HG03457 (cell line): ENCODE measurements at regions not wholly inside any gene's neighbourhood (a gene's known extent, or its start where the extent isn't known, plus 50 kb on each side); places are given as distances from the start of the nearest gene placed in this dataset.
"Not testable (repeated sequence)": the region's sequence is repeated elsewhere in the genome, so short reads cannot be mapped to it uniquely, and the experiment has no call there.

ENCODE experiments used
- ATAC-seq: cut with Tn5 transposase; IDR thresholded peaks from one replicate; pipeline ENCODE4 v1.9.1; 2021; ENCODE audit warnings: moderate number of reproducible peaks; ENCODE audit not compliant: unreplicated experiment

GRCh38 chr6:121856296-121856695, 420.9 kb downstream of the GJA1 start:
- no peak for ATAC-seq

GRCh38 chr6:121857551-121857950, 422.1 kb downstream of the GJA1 start:
- no peak for ATAC-seq

GRCh38 chr6:121858310-121858709, 422.9 kb downstream of the GJA1 start:
- ATAC-seq, result no peak

- ATAC-seq, result no peak
These were observed 423.5 kb downstream of the GJA1 start for GRCh38 chr6:121858986-121859385.

GRCh38 chr6:121865811-121866210, 430.4 kb downstream of the GJA1 start:
- no peak for ATAC-seq

GRCh38 chr6:121867095-121867494, 431.6 kb downstream of the GJA1 start:
- no peak for ATAC-seq

GRCh38 chr6:121868206-121868605, 432.8 kb downstream of the GJA1 start:
- no peak for ATAC-seq

- no peak for ATAC-seq
These were observed 438.1 kb downstream of the GJA1 start for GRCh38 chr6:121873595-121873994.

GRCh38 chr6:121876721-121877120, 441.3 kb downstream of the GJA1 start:
- no peak for ATAC-seq

GRCh38 chr6:121879149-121879548, 443.7 kb downstream of the GJA1 start:
- ATAC-seq, result no peak

- no peak for ATAC-seq
These were observed 445.4 kb downstream of the GJA1 start for GRCh38 chr6:121880831-121881230.

- ATAC-seq, result no peak
These were observed 446.7 kb downstream of the GJA1 start for GRCh38 chr6:121881974-121882667.

- no peak for ATAC-seq
These were observed 448.6 kb downstream of the GJA1 start for GRCh38 chr6:121884091-121884490.

- ATAC-seq, result no peak
These were observed 449.2 kb downstream of the GJA1 start for GRCh38 chr6:121884620-121885019.

- ATAC-seq, result no peak
These were observed 450.1 kb downstream of the GJA1 start for GRCh38 chr6:121885399-121886152.

- ATAC-seq, result no peak
These were observed 450.9 kb downstream of the GJA1 start for GRCh38 chr6:121886223-121886830.

- ATAC-seq, result no peak
These were observed 452.3 kb downstream of the GJA1 start for GRCh38 chr6:121887724-121888123.

- ATAC-seq, result no peak
These were observed 455.0 kb downstream of the GJA1 start for GRCh38 chr6:121890307-121890910.

GRCh38 chr6:121895731-121896130, 460.3 kb downstream of the GJA1 start:
- ATAC-seq, result not testable (repeated sequence)

- ATAC-seq, result no peak
These were observed 460.9 kb downstream of the GJA1 start for GRCh38 chr6:121896363-121896762.

GRCh38 chr6:121896771-121897170, 461.3 kb downstream of the GJA1 start:
- ATAC-seq, result no peak

- ATAC-seq, result no peak
These were observed 461.9 kb downstream of the GJA1 start for GRCh38 chr6:121897337-121897760.
